HFFc6 (cell line): ENCODE measurements at regions not wholly inside any gene's neighbourhood (a gene's known extent, or its start where the extent isn't known, plus 50 kb on each side); places are given as distances from the start of the nearest gene placed in this dataset.

ENCODE experiments used
- DNase-seq: peaks from one replicate; pipeline ENCODE4 v3.0.0-alpha.2; 2018
- H3K27ac Mint-ChIP-seq: 2 replicates; pipeline ENCODE4 v1.8.0; 2020; ENCODE audit warnings: mild to moderate bottlenecking, mixed read lengths
- H3K27me3 Mint-ChIP-seq: 2 replicates; pipeline ENCODE4 v1.8.0; 2021; ENCODE audit warnings: mild to moderate bottlenecking, moderate library complexity, mixed read lengths; ENCODE audit not compliant: insufficient read depth
- H3K36me3 Mint-ChIP-seq: 2 replicates; pipeline ENCODE4 v1.8.0; 2021; ENCODE audit warnings: low read depth, mixed read lengths
- H3K4me1 Mint-ChIP-seq: 2 replicates; pipeline ENCODE4 v1.8.0; 2020; ENCODE audit warnings: low read depth, mixed read lengths
- H3K4me3 Mint-ChIP-seq: 2 replicates; pipeline ENCODE4 v1.8.0; 2020; ENCODE audit warnings: mild to moderate bottlenecking, moderate library complexity, mixed read lengths
- H3K9me3 Mint-ChIP-seq: 2 replicates; pipeline ENCODE4 v1.8.0; 2020; ENCODE audit warnings: mild to moderate bottlenecking, mixed read lengths
- TF ChIP-seq, protein P1 (sequence below): fragments of 200-600 bp; sonication (generic); IDR thresholded peaks from 2 replicates; pipeline ENCODE4 v1.5.0; 2021; ENCODE audit warnings: antibody characterized with exemption, mild to moderate bottlenecking

GRCh38 chr4:181991369-181992108, 251.7 kb upstream of the TENM3 start:
- no peak overlapping the region for H3K27ac Mint-ChIP-seq
- peaks cover 20% of the 10 kb centered on the region for H3K27me3 Mint-ChIP-seq
- no peak for DNase-seq
- no peak overlapping the region for H3K4me3 Mint-ChIP-seq
- H3K9me3 Mint-ChIP-seq: no peaks in the 10 kb centered on the region
- no peaks in the 10 kb centered on the region for H3K36me3 Mint-ChIP-seq
- H3K4me1 Mint-ChIP-seq: peaks cover 1% of the 10 kb centered on the region; the same call in 1 of the 2 replicates
- TF ChIP-seq, protein P1, sequence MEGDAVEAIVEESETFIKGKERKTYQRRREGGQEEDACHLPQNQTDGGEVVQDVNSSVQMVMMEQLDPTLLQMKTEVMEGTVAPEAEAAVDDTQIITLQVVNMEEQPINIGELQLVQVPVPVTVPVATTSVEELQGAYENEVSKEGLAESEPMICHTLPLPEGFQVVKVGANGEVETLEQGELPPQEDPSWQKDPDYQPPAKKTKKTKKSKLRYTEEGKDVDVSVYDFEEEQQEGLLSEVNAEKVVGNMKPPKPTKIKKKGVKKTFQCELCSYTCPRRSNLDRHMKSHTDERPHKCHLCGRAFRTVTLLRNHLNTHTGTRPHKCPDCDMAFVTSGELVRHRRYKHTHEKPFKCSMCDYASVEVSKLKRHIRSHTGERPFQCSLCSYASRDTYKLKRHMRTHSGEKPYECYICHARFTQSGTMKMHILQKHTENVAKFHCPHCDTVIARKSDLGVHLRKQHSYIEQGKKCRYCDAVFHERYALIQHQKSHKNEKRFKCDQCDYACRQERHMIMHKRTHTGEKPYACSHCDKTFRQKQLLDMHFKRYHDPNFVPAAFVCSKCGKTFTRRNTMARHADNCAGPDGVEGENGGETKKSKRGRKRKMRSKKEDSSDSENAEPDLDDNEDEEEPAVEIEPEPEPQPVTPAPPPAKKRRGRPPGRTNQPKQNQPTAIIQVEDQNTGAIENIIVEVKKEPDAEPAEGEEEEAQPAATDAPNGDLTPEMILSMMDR: no peak

GRCh38 chr4:181998398-181999295, 244.6 kb upstream of the TENM3 start:
- H3K27ac Mint-ChIP-seq: no peak overlapping the region
- H3K4me1 Mint-ChIP-seq: peaks cover 8% of the 10 kb centered on the region; the same call in 1 of the 2 replicates
- no peaks in the 10 kb centered on the region for H3K36me3 Mint-ChIP-seq
- H3K9me3 Mint-ChIP-seq: no peaks in the 10 kb centered on the region
- peaks cover 20% of the 10 kb centered on the region for H3K27me3 Mint-ChIP-seq
- DNase-seq: no peak
- TF ChIP-seq, protein P1: peak; percentile 58
- H3K4me3 Mint-ChIP-seq: no peak overlapping the region

GRCh38 chr4:182000077-182000476, 243.1 kb upstream of the TENM3 start:
- H3K9me3 Mint-ChIP-seq: no peaks in the 10 kb centered on the region
- TF ChIP-seq, protein P1: no peak
- no peak overlapping the region for H3K4me3 Mint-ChIP-seq
- H3K27ac Mint-ChIP-seq: no peak overlapping the region
- peaks cover 8% of the 10 kb centered on the region; the same call in 1 of the 2 replicates for H3K4me1 Mint-ChIP-seq
- H3K36me3 Mint-ChIP-seq: peaks cover 4% of the 10 kb centered on the region; the same call in 1 of the 2 replicates
- DNase-seq: no peak
- peaks cover 16% of the 10 kb centered on the region for H3K27me3 Mint-ChIP-seq

- Mint-ChIP-seq H3K27ac (no peak overlapping the region), H3K36me3 (peaks cover 6% of the 10 kb centered on the region; the same call in 1 of the 2 replicates), H3K4me1 (peaks cover 13% of the 10 kb centered on the region), H3K9me3 (no peaks in the 10 kb centered on the region), H3K27me3 (peaks cover 8% of the 10 kb centered on the region), H3K4me3 (no peak overlapping the region)
- peak; percentile 62 for DNase-seq
- TF ChIP-seq, protein P1: no peak
These were observed 232.3 kb upstream of the TENM3 start for GRCh38 chr4:182010876-182011275.

DNA sequence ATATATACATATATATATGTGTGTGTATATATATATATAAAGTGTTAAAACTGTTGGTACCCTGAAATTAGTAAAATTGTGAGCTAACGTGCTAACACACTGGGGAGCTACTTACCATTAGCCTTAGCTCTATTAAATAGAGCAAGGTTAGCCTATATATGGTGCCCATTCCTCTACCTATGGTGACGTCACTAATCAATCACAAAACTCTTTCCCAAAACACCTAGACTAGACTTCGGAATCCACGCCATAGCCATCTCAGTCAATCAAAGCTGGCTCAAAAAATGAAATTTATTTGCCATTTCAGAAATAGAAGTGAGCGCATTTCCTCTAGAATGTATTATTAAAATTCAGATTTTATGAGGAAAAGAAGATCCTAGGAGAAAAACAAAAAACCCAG, 229.0 kb upstream of the TENM3 start:
- DNase-seq: no peak
- Mint-ChIP-seq H3K4me3 (no peak overlapping the region), H3K9me3 (no peaks in the 10 kb centered on the region), H3K27ac (no peak overlapping the region), H3K27me3 (no peaks in the 10 kb centered on the region; the same call in 1 of the 2 replicates), H3K4me1 (peaks cover 20% of the 10 kb centered on the region), H3K36me3 (no peaks in the 10 kb centered on the region)
- TF ChIP-seq, protein P1: no peak
